HCT116 (cell line): ENCODE measurements at regions not wholly inside any gene's neighbourhood (a gene's known extent, or its start where the extent isn't known, plus 50 kb on each side); places are given as distances from the start of the nearest gene placed in this dataset.

Experiments used
- FOSL1 ChIP-seq: IDR thresholded peaks from 2 replicates; pipeline ENCODE4 v1.6.1; 2012; ENCODE audit warnings: low read depth
- ZFX ChIP-seq: fragments of 450-650 bp; IDR thresholded peaks from 2 replicates; pipeline ENCODE4 v1.6.1; 2017
- ZNF274 ChIP-seq: fragments of 200-500 bp; sonication (Bioruptor generic); IDR thresholded peaks from 2 replicates; pipeline ENCODE4 v1.6.1; 2014; ENCODE audit warnings: mild to moderate bottlenecking, low read depth, low read length, inconsistent platforms
- TF ChIP-seq, protein P1 (sequence below): IDR thresholded peaks from 2 replicates; pipeline ENCODE4 v1.6.1; 2012; ENCODE audit warnings: low read depth
- TF ChIP-seq, protein P2 (sequence below), 3 experiments: fragments of 200-600 bp in 1 of 3; sonication (generic) in 1 of 3; IDR thresholded peaks in 2 of 3; conservative IDR thresholded peaks in 1 of 3; 2 replicates each; pipeline ENCODE4 v1.5.1; 2012 to 2017; ENCODE audit warnings: low read depth in 2 of 3, low read length in 2 of 3, antibody characterized with exemption in 1 of 3, borderline replicate concordance in 1 of 3, control low read depth in 1 of 3, mild to moderate bottlenecking in 1 of 3, mixed read lengths in 1 of 3, mixed run types in 1 of 3, moderate library complexity in 1 of 3; ENCODE audit not compliant: insufficient read depth in 1 of 3

DNA sequence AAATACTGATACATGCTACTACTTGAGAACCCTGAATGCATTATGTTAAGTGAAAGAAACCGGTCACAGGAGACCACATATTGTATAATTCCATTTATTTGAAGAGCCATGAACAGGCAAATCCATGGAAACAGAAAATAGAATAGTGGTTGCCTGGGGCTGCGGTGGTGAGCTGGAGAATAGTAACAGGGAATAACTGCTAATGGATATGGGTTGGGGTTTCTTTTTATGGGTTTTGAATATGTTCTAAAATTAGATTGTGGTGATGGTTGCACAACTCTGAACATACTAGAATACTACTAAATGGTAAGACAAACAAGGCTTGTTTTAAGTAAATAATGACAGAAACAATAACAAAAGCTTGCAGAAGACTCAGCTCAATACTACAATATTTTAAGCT is 293.0 kb downstream of the BTG1 start:
- TF ChIP-seq ZFX: no peak
- TF ChIP-seq ZNF274: no peak
- TF ChIP-seq FOSL1: no peak
- TF ChIP-seq, protein P1, sequence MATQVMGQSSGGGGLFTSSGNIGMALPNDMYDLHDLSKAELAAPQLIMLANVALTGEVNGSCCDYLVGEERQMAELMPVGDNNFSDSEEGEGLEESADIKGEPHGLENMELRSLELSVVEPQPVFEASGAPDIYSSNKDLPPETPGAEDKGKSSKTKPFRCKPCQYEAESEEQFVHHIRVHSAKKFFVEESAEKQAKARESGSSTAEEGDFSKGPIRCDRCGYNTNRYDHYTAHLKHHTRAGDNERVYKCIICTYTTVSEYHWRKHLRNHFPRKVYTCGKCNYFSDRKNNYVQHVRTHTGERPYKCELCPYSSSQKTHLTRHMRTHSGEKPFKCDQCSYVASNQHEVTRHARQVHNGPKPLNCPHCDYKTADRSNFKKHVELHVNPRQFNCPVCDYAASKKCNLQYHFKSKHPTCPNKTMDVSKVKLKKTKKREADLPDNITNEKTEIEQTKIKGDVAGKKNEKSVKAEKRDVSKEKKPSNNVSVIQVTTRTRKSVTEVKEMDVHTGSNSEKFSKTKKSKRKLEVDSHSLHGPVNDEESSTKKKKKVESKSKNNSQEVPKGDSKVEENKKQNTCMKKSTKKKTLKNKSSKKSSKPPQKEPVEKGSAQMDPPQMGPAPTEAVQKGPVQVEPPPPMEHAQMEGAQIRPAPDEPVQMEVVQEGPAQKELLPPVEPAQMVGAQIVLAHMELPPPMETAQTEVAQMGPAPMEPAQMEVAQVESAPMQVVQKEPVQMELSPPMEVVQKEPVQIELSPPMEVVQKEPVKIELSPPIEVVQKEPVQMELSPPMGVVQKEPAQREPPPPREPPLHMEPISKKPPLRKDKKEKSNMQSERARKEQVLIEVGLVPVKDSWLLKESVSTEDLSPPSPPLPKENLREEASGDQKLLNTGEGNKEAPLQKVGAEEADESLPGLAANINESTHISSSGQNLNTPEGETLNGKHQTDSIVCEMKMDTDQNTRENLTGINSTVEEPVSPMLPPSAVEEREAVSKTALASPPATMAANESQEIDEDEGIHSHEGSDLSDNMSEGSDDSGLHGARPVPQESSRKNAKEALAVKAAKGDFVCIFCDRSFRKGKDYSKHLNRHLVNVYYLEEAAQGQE: no peak
- TF ChIP-seq, protein P2, sequence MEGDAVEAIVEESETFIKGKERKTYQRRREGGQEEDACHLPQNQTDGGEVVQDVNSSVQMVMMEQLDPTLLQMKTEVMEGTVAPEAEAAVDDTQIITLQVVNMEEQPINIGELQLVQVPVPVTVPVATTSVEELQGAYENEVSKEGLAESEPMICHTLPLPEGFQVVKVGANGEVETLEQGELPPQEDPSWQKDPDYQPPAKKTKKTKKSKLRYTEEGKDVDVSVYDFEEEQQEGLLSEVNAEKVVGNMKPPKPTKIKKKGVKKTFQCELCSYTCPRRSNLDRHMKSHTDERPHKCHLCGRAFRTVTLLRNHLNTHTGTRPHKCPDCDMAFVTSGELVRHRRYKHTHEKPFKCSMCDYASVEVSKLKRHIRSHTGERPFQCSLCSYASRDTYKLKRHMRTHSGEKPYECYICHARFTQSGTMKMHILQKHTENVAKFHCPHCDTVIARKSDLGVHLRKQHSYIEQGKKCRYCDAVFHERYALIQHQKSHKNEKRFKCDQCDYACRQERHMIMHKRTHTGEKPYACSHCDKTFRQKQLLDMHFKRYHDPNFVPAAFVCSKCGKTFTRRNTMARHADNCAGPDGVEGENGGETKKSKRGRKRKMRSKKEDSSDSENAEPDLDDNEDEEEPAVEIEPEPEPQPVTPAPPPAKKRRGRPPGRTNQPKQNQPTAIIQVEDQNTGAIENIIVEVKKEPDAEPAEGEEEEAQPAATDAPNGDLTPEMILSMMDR (IDR thresholded peaks at IDR 0.05 in 2 of 3, conservative IDR thresholded peaks at IDR 0.05 in 1 of 3; ENCODE audit: borderline replicate concordance in 1 of 3, insufficient read depth in 1 of 3, low read depth in 2 of 3, low read length in 2 of 3): no peak
